ENCODE measurements at regions not wholly inside any gene's neighbourhood (a gene's known extent, or its start where the extent isn't known, plus 50 kb on each side); places are given as distances from the start of the nearest gene placed in this dataset.

- H3K27ac ChIP-seq (ENCODE audit: low read depth, low read length): no peak overlapping the region
- H3K4me3 Mint-ChIP-seq: no peak overlapping the region
- CTCF ChIA-PET: no interaction called here
- H3K9me3 ChIP-seq (ENCODE audit: low read length): no peaks in the 10 kb centered on the region
- no peaks in the 10 kb centered on the region for H3K4me1 ChIP-seq (ENCODE audit: insufficient read depth, low read length)
- POLR2A ChIA-PET: no interaction called here
- H3K9me3 Mint-ChIP-seq: no peaks in the 10 kb centered on the region
- H3K27ac Mint-ChIP-seq: no peak overlapping the region
- no peaks in the 10 kb centered on the region for H3K4me1 Mint-ChIP-seq
- H3K36me3 ChIP-seq (ENCODE audit: insufficient read depth, low read length): no peaks in the 10 kb centered on the region
- H3K27me3 ChIP-seq (ENCODE audit: insufficient read depth, low read length, poor library complexity, severe bottlenecking): no peaks in the 10 kb centered on the region
- no peaks in the 10 kb centered on the region for H3K36me3 Mint-ChIP-seq
- H3K4me3 ChIP-seq (ENCODE audit: low read length): no peak overlapping the region
- DNase-seq: no peak
- H3K27me3 Mint-ChIP-seq: peaks cover 5% of the 10 kb centered on the region in 2 donors
Measured at GRCh38 chr11:71083105-71083504, 169.3 kb downstream of the SHANK2 start.

- Mint-ChIP-seq H3K36me3 (no peaks in the 10 kb centered on the region), H3K27ac (no peak overlapping the region), H3K4me3 (no peak overlapping the region), H3K9me3 (peaks cover 0 to 2% (median 0%) of the 10 kb centered on the region in 5 donors), H3K4me1 (no peaks in the 10 kb centered on the region), H3K27me3 (peaks cover 5 to 8% of the 10 kb centered on the region in 2 donors)
- ChIA-PET POLR2A (no interaction called here), CTCF (no interaction called here)
- Histone ChIP-seq H3K27me3 (ENCODE audit: insufficient read depth, low read length, poor library complexity, severe bottlenecking) (no peaks in the 10 kb centered on the region), H3K27ac (ENCODE audit: low read depth, low read length) (no peak overlapping the region), H3K4me3 (ENCODE audit: low read length) (no peak overlapping the region), H3K9me3 (ENCODE audit: low read length) (no peaks in the 10 kb centered on the region), H3K36me3 (ENCODE audit: insufficient read depth, low read length) (no peaks in the 10 kb centered on the region), H3K4me1 (ENCODE audit: insufficient read depth, low read length) (no peaks in the 10 kb centered on the region)
- no peak for DNase-seq
Measured at GRCh38 chr11:71082454-71082853, 169.9 kb downstream of the SHANK2 start.

GRCh38 chr11:71081704-71082230 is 170.6 kb downstream of the SHANK2 start:
- Mint-ChIP-seq H3K4me3 (no peak overlapping the region), H3K4me1 (no peaks in the 10 kb centered on the region), H3K27ac (no peak overlapping the region), H3K36me3 (no peaks in the 10 kb centered on the region), H3K9me3 (peaks cover 0 to 2% (median 0%) of the 10 kb centered on the region in 5 donors), H3K27me3 (peaks cover 6 to 8% of the 10 kb centered on the region in 2 donors)
- ChIA-PET CTCF (no interaction called here), POLR2A (no interaction called here)
- Histone ChIP-seq H3K27me3 (ENCODE audit: insufficient read depth, low read length, poor library complexity, severe bottlenecking) (peaks cover 3% of the 10 kb centered on the region), H3K4me3 (ENCODE audit: low read length) (no peak overlapping the region), H3K4me1 (ENCODE audit: insufficient read depth, low read length) (no peaks in the 10 kb centered on the region), H3K27ac (ENCODE audit: low read depth, low read length) (no peak overlapping the region), H3K9me3 (ENCODE audit: low read length) (no peaks in the 10 kb centered on the region), H3K36me3 (ENCODE audit: insufficient read depth, low read length) (no peaks in the 10 kb centered on the region)
- DNase-seq: no peak

- no peak for DNase-seq
- Mint-ChIP-seq H3K4me3 (no peak overlapping the region), H3K36me3 (no peaks in the 10 kb centered on the region), H3K4me1 (no peaks in the 10 kb centered on the region), H3K27me3 (peaks cover 8 to 14% of the 10 kb centered on the region in 2 donors), H3K9me3 (peaks cover 0 to 2% (median 0%) of the 10 kb centered on the region in 5 donors), H3K27ac (no peak overlapping the region)
- no peaks in the 10 kb centered on the region for H3K36me3 ChIP-seq (ENCODE audit: insufficient read depth, low read length)
- H3K27me3 ChIP-seq (ENCODE audit: insufficient read depth, low read length, poor library complexity, severe bottlenecking): peaks cover 3% of the 10 kb centered on the region
- ChIA-PET POLR2A (no interaction called here), CTCF (no interaction called here)
- no peaks in the 10 kb centered on the region for H3K4me1 ChIP-seq (ENCODE audit: insufficient read depth, low read length)
- no peak overlapping the region for H3K27ac ChIP-seq (ENCODE audit: low read depth, low read length)
- no peaks in the 10 kb centered on the region for H3K9me3 ChIP-seq (ENCODE audit: low read length)
- H3K4me3 ChIP-seq (ENCODE audit: low read length): no peak overlapping the region
Measured at GRCh38 chr11:71080239-71081097, 171.9 kb downstream of the SHANK2 start.

GRCh38 chr11:71079795-71080194 is 172.6 kb downstream of the SHANK2 start:
- no peak overlapping the region for H3K27ac ChIP-seq (ENCODE audit: low read depth, low read length)
- ChIA-PET POLR2A (no interaction called here), CTCF (no interaction called here)
- Mint-ChIP-seq H3K4me1 (no peaks in the 10 kb centered on the region), H3K4me3 (no peak overlapping the region), H3K27me3 (peaks cover 8 to 14% of the 10 kb centered on the region in 2 donors), H3K9me3 (peaks cover 0 to 2% (median 0%) of the 10 kb centered on the region in 5 donors), H3K27ac (no peak overlapping the region), H3K36me3 (no peaks in the 10 kb centered on the region)
- no peaks in the 10 kb centered on the region for H3K4me1 ChIP-seq (ENCODE audit: insufficient read depth, low read length)
- no peak overlapping the region for H3K4me3 ChIP-seq (ENCODE audit: low read length)
- peaks cover 3% of the 10 kb centered on the region for H3K27me3 ChIP-seq (ENCODE audit: insufficient read depth, low read length, poor library complexity, severe bottlenecking)
- H3K9me3 ChIP-seq (ENCODE audit: low read length): no peaks in the 10 kb centered on the region
- no peak for DNase-seq
- H3K36me3 ChIP-seq (ENCODE audit: insufficient read depth, low read length): no peaks in the 10 kb centered on the region

- Mint-ChIP-seq H3K4me1 (no peaks in the 10 kb centered on the region), H3K27ac (peak overlapping the region in 1 of 8 donors; percentile 38), H3K27me3 (peaks cover 8 to 18% of the 10 kb centered on the region in 2 donors), H3K9me3 (peaks cover 0 to 2% (median 0%) of the 10 kb centered on the region in 5 donors), H3K36me3 (no peaks in the 10 kb centered on the region), H3K4me3 (no peak overlapping the region)
- no peaks in the 10 kb centered on the region for H3K4me1 ChIP-seq (ENCODE audit: insufficient read depth, low read length)
- no peaks in the 10 kb centered on the region for H3K36me3 ChIP-seq (ENCODE audit: insufficient read depth, low read length)
- H3K4me3 ChIP-seq (ENCODE audit: low read length): no peak overlapping the region
- ChIA-PET CTCF (no interaction called here), POLR2A (no interaction called here)
- no peak overlapping the region for H3K27ac ChIP-seq (ENCODE audit: low read depth, low read length)
- H3K27me3 ChIP-seq (ENCODE audit: insufficient read depth, low read length, poor library complexity, severe bottlenecking): peaks cover 3% of the 10 kb centered on the region
- DNase-seq: no peak
- H3K9me3 ChIP-seq (ENCODE audit: low read length): no peaks in the 10 kb centered on the region
Measured at GRCh38 chr11:71078482-71078881, 173.9 kb downstream of the SHANK2 start.

- no peaks in the 10 kb centered on the region for H3K36me3 Mint-ChIP-seq
- no peak overlapping the region for H3K4me3 Mint-ChIP-seq
- ChIA-PET POLR2A (no interaction called here), CTCF (no interaction called here)
- no peak for DNase-seq
- Histone ChIP-seq H3K27ac (ENCODE audit: low read depth, low read length) (no peak overlapping the region), H3K27me3 (ENCODE audit: insufficient read depth, low read length, poor library complexity, severe bottlenecking) (peaks cover 3% of the 10 kb centered on the region), H3K9me3 (ENCODE audit: low read length) (no peaks in the 10 kb centered on the region), H3K4me3 (ENCODE audit: low read length) (no peak overlapping the region), H3K36me3 (ENCODE audit: insufficient read depth, low read length) (no peaks in the 10 kb centered on the region), H3K4me1 (ENCODE audit: insufficient read depth, low read length) (no peaks in the 10 kb centered on the region)
- H3K27ac Mint-ChIP-seq: peak overlapping the region in 1 of 8 donors; percentile 75
- no peaks in the 10 kb centered on the region for H3K4me1 Mint-ChIP-seq
- H3K27me3 Mint-ChIP-seq: peaks cover 8 to 21% of the 10 kb centered on the region in 2 donors
- H3K9me3 Mint-ChIP-seq: peaks cover 0 to 3% (median 0%) of the 10 kb centered on the region in 5 donors
Measured at GRCh38 chr11:71076525-71077304, 175.7 kb downstream of the SHANK2 start.

GRCh38 chr11:71075871-71076420 is 176.4 kb downstream of the SHANK2 start:
- ChIA-PET POLR2A (no interaction called here), CTCF (no interaction called here)
- peaks cover 3% of the 10 kb centered on the region for H3K27me3 ChIP-seq (ENCODE audit: insufficient read depth, low read length, poor library complexity, severe bottlenecking)
- no peak for DNase-seq
- Mint-ChIP-seq H3K9me3 (peaks cover 0 to 3% (median 0%) of the 10 kb centered on the region in 5 donors), H3K27ac (no peak overlapping the region), H3K4me1 (no peaks in the 10 kb centered on the region), H3K36me3 (no peaks in the 10 kb centered on the region), H3K4me3 (no peak overlapping the region), H3K27me3 (peaks cover 8 to 21% of the 10 kb centered on the region in 2 donors)
- H3K9me3 ChIP-seq (ENCODE audit: low read length): no peaks in the 10 kb centered on the region
- H3K36me3 ChIP-seq (ENCODE audit: insufficient read depth, low read length): no peaks in the 10 kb centered on the region
- H3K4me3 ChIP-seq (ENCODE audit: low read length): no peak overlapping the region
- H3K27ac ChIP-seq (ENCODE audit: low read depth, low read length): no peak overlapping the region
- H3K4me1 ChIP-seq (ENCODE audit: insufficient read depth, low read length): no peaks in the 10 kb centered on the region
